ENCODE measurements at regions not wholly inside any gene's neighbourhood (a gene's known extent, or its start where the extent isn't known, plus 50 kb on each side); places are given as distances from the start of the nearest gene placed in this dataset.

GRCh38 chr4:26140150-26140898 is 180.5 kb upstream of the RBPJ start:
- DNase-seq (ENCODE audit: extremely low spot score in 2 of 2) = no peak
- no peak overlapping the region for H3K4me3 ChIP-seq
- no peaks in the 10 kb centered on the region for H3K27me3 ChIP-seq
- H3K4me1 ChIP-seq = peaks cover 27% of the 10 kb centered on the region
- H3K9me3 ChIP-seq = no peaks in the 10 kb centered on the region
- TF ChIP-seq POLR2A (IDR thresholded peaks at IDR 0.05) (no peak), CTCF (IDR thresholded peaks at IDR 0.05) (no peak), POLR2AphosphoS5 (IDR thresholded peaks at IDR 0.05; ENCODE audit: insufficient read depth in 1 of 2, low read depth in 1 of 2) (peak in 1 of 2 donors; percentile 41)
- no peaks in the 10 kb centered on the region for H3K36me3 ChIP-seq
- H3K27ac ChIP-seq = peak overlapping the region; percentile 76
- intact Hi-C loops (cut with DNase I) = no loop called here

- intact Hi-C loops (cut with DNase I) = no loop called here
- Histone ChIP-seq H3K4me1 (peaks cover 27% of the 10 kb centered on the region), H3K4me3 (no peak overlapping the region), H3K36me3 (no peaks in the 10 kb centered on the region), H3K27ac (peak overlapping the region; percentile 76), H3K9me3 (no peaks in the 10 kb centered on the region), H3K27me3 (no peaks in the 10 kb centered on the region)
- TF ChIP-seq CTCF (IDR thresholded peaks at IDR 0.05) (no peak), POLR2AphosphoS5 (IDR thresholded peaks at IDR 0.05; ENCODE audit: insufficient read depth in 1 of 2, low read depth in 1 of 2) (no peak), POLR2A (IDR thresholded peaks at IDR 0.05) (no peak)
- no peak for DNase-seq (ENCODE audit: extremely low spot score in 2 of 2)
Measured at GRCh38 chr4:26141051-26141721, 179.6 kb upstream of the RBPJ start.

- intact Hi-C loops (cut with DNase I) = no loop called here
- H3K4me3 ChIP-seq = no peak overlapping the region
- TF ChIP-seq CTCF (IDR thresholded peaks at IDR 0.05) (no peak), POLR2A (IDR thresholded peaks at IDR 0.05) (no peak), POLR2AphosphoS5 (IDR thresholded peaks at IDR 0.05; ENCODE audit: insufficient read depth in 1 of 2, low read depth in 1 of 2) (no peak)
- peak overlapping the region; percentile 76 for H3K27ac ChIP-seq
- H3K27me3 ChIP-seq = no peaks in the 10 kb centered on the region
- H3K36me3 ChIP-seq = no peaks in the 10 kb centered on the region
- DNase-seq (ENCODE audit: extremely low spot score in 2 of 2) = no peak
- peaks cover 27% of the 10 kb centered on the region for H3K4me1 ChIP-seq
- no peaks in the 10 kb centered on the region for H3K9me3 ChIP-seq
Measured at GRCh38 chr4:26141911-26142638, 178.7 kb upstream of the RBPJ start.

- no peak overlapping the region for H3K27ac ChIP-seq
- H3K36me3 ChIP-seq = no peaks in the 10 kb centered on the region
- no peaks in the 10 kb centered on the region for H3K27me3 ChIP-seq
- intact Hi-C loops (cut with DNase I) = no loop called here
- DNase-seq (ENCODE audit: extremely low spot score in 2 of 2) = no peak
- TF ChIP-seq POLR2A (IDR thresholded peaks at IDR 0.05) (no peak), CTCF (IDR thresholded peaks at IDR 0.05) (no peak), POLR2AphosphoS5 (IDR thresholded peaks at IDR 0.05; ENCODE audit: insufficient read depth in 1 of 2, low read depth in 1 of 2) (no peak)
- H3K4me1 ChIP-seq = peaks cover 22% of the 10 kb centered on the region
- H3K9me3 ChIP-seq = no peaks in the 10 kb centered on the region
- H3K4me3 ChIP-seq = no peak overlapping the region
Measured at GRCh38 chr4:26144526-26145155, 176.2 kb upstream of the RBPJ start.

Measured in vagina (tissue), 2 donors.